CD4-positive, alpha-beta T cell (primary cell): ENCODE measurements at regions not wholly inside any gene's neighbourhood (a gene's known extent, or its start where the extent isn't known, plus 50 kb on each side); places are given as distances from the start of the nearest gene placed in this dataset.

Source experiments
- ATAC-seq: fragments of 200-7000 bp; cut with Tn5 transposase; one replicate; pipeline ENCODE4 v1.10.0; 2022; ENCODE audit warnings: mild to moderate bottlenecking; ENCODE audit not compliant: poor library complexity
- CTCF ChIA-PET: fragments of 350-600 bp; sonication (Branson Sonifier 250); formaldehyde crosslinking; loops from one replicate; lab custom pipeline; 2021; ENCODE audit warnings: antibody characterized with exemption, inconsistent platforms; lab: Charles Lee
- POLR2A ChIA-PET: fragments of 350-600 bp; sonication (Branson Sonifier 250); formaldehyde crosslinking; loops from one replicate; lab custom pipeline; 2021; ENCODE audit warnings: antibody characterized with exemption, inconsistent platforms; lab: Charles Lee
- DNase-seq, 14 experiments: peaks; one replicate each; pipeline ENCODE4 v3.0.0-alpha.2; 2013 to 2020; ENCODE audit warnings: mixed read lengths in 2 of 14
- H3K27ac ChIP-seq, 2 donors: one replicate each; pipeline versions ENCODE4 v1.5.1 to v1.7.0; 2013; ENCODE audit warnings: low read length in 2 of 2, low read depth in 1 of 2, mild to moderate bottlenecking in 1 of 2
- H3K27me3 ChIP-seq, 2 experiments: 1 replicate in 1 of 2; 2 replicates in 1 of 2; pipeline versions ENCODE4 v1.6.1 to v1.7.0; 2013; ENCODE audit warnings: low read length in 2 of 2, control low read depth in 1 of 2, mild to moderate bottlenecking in 1 of 2, moderate library complexity in 1 of 2; ENCODE audit not compliant: insufficient read depth in 2 of 2, control insufficient read depth in 1 of 2
- H3K36me3 ChIP-seq: one replicate; pipeline ENCODE4 v1.6.1; 2013; ENCODE audit warnings: low read length, control low read depth; ENCODE audit not compliant: insufficient read depth
- H3K4me1 ChIP-seq: one replicate; pipeline ENCODE4 v1.6.1; 2013; ENCODE audit warnings: low read length, control low read depth; ENCODE audit not compliant: insufficient read depth
- H3K4me3 ChIP-seq: one replicate; pipeline ENCODE4 v1.5.1; 2013; ENCODE audit warnings: mild to moderate bottlenecking, low read length, moderate library complexity
- H3K9me3 ChIP-seq, 2 experiments: 1 replicate in 1 of 2; 2 replicates in 1 of 2; pipeline versions ENCODE4 v1.6.1 to v1.7.0; 2013; ENCODE audit warnings: low read length in 2 of 2, mild to moderate bottlenecking in 2 of 2, control low read depth in 1 of 2, moderate library complexity in 1 of 2; ENCODE audit not compliant: control insufficient read depth in 1 of 2, insufficient read depth in 1 of 2
- H3K27ac Mint-ChIP-seq: one replicate; pipeline ENCODE4 v1.8.0; 2020; ENCODE audit warnings: mixed read lengths
- H3K27me3 Mint-ChIP-seq: one replicate; pipeline ENCODE4 v1.8.0; 2021; ENCODE audit warnings: mixed read lengths
- H3K36me3 Mint-ChIP-seq: one replicate; pipeline ENCODE4 v1.8.0; 2021; ENCODE audit warnings: low read depth, mixed read lengths
- H3K4me1 Mint-ChIP-seq: one replicate; pipeline ENCODE4 v1.8.0; 2021; ENCODE audit warnings: low read depth, mixed read lengths
- H3K4me3 Mint-ChIP-seq: one replicate; pipeline ENCODE4 v1.8.0; 2020; ENCODE audit warnings: mild to moderate bottlenecking, mixed read lengths
- H3K9me3 Mint-ChIP-seq: one replicate; pipeline ENCODE4 v1.8.0; 2020; ENCODE audit warnings: mixed read lengths
- CTCF ChIP-seq: fragments of 200-600 bp; IDR thresholded peaks from one replicate; pipeline ENCODE4 v1.8.0; 2022; ENCODE audit warnings: antibody characterized with exemption, mild to moderate bottlenecking
- intact Hi-C, 2 experiments: fragments of 100-400 bp; cut with DNase I in 1 of 2; cut with micrococcal nuclease in 1 of 2; formaldehyde crosslinking; loops; one replicate each; pipeline versions ENCODE4 v1.15.1 to v1.9.0; 2023 to 2025; cut with DNase I, micrococcal nuclease

- DNase-seq = no peak
- Mint-ChIP-seq H3K27me3 (peaks cover 32% of the 10 kb centered on the region), H3K27ac (no peak overlapping the region), H3K36me3 (no peaks in the 10 kb centered on the region), H3K9me3 (no peaks in the 10 kb centered on the region), H3K4me1 (no peaks in the 10 kb centered on the region), H3K4me3 (no peak overlapping the region)
- Histone ChIP-seq H3K9me3 (peaks cover 4 to 5% of the 10 kb centered on the region in 2 experiments), H3K27me3 (peaks cover 4 to 5% of the 10 kb centered on the region in 2 experiments), H3K27ac (no peak overlapping the region), H3K4me3 (no peak overlapping the region), H3K4me1 (no peaks in the 10 kb centered on the region), H3K36me3 (no peaks in the 10 kb centered on the region)
- ATAC-seq = no peak
- ChIA-PET CTCF (no interaction called here), POLR2A (no interaction called here)
- TF ChIP-seq CTCF = no peak
- intact Hi-C loops = no loop called here
These were observed 80.0 kb upstream of the HTATIP2 start for GRCh38 chr11:20283475-20283874.

- intact Hi-C loops = no loop called here
- Histone ChIP-seq H3K9me3 (peaks cover 1 to 7% of the 10 kb centered on the region in 2 experiments), H3K4me3 (no peak overlapping the region), H3K4me1 (no peaks in the 10 kb centered on the region), H3K36me3 (no peaks in the 10 kb centered on the region), H3K27ac (no peak overlapping the region), H3K27me3 (peaks cover 5 to 6% of the 10 kb centered on the region in 2 experiments)
- ChIA-PET CTCF (no interaction called here), POLR2A (no interaction called here)
- peaks cover 21% of the 10 kb centered on the region for H3K27me3 Mint-ChIP-seq
- no peaks in the 10 kb centered on the region for H3K4me1 Mint-ChIP-seq
- no peaks in the 10 kb centered on the region for H3K36me3 Mint-ChIP-seq
- no peaks in the 10 kb centered on the region for H3K9me3 Mint-ChIP-seq
- H3K4me3 Mint-ChIP-seq = no peak overlapping the region
- TF ChIP-seq CTCF = no peak
- DNase-seq (no peak), ATAC-seq (no peak)
- no peak overlapping the region for H3K27ac Mint-ChIP-seq
These were observed 84.8 kb upstream of the HTATIP2 start for GRCh38 chr11:20278727-20279126.

- Histone ChIP-seq H3K27ac (no peak overlapping the region), H3K9me3 (peaks cover 0 to 3% of the 10 kb centered on the region in 2 experiments), H3K27me3 (peaks cover 5 to 9% of the 10 kb centered on the region in 2 experiments), H3K4me3 (no peak overlapping the region), H3K36me3 (no peaks in the 10 kb centered on the region), H3K4me1 (no peaks in the 10 kb centered on the region)
- ATAC-seq (no peak), DNase-seq (no peak)
- no peak overlapping the region for H3K4me3 Mint-ChIP-seq
- TF ChIP-seq CTCF = no peak
- H3K4me1 Mint-ChIP-seq = no peaks in the 10 kb centered on the region
- H3K27ac Mint-ChIP-seq = no peak overlapping the region
- ChIA-PET CTCF (no interaction called here), POLR2A (no interaction called here)
- H3K27me3 Mint-ChIP-seq = peaks cover 21% of the 10 kb centered on the region
- no peaks in the 10 kb centered on the region for H3K9me3 Mint-ChIP-seq
- H3K36me3 Mint-ChIP-seq = no peaks in the 10 kb centered on the region
- intact Hi-C loops = no loop called here
These were observed 86.5 kb upstream of the HTATIP2 start for GRCh38 chr11:20277014-20277413.
